ENCODE measurements at regions not wholly inside any gene's neighbourhood (a gene's known extent, or its start where the extent isn't known, plus 50 kb on each side); places are given as distances from the start of the nearest gene placed in this dataset.

DNA sequence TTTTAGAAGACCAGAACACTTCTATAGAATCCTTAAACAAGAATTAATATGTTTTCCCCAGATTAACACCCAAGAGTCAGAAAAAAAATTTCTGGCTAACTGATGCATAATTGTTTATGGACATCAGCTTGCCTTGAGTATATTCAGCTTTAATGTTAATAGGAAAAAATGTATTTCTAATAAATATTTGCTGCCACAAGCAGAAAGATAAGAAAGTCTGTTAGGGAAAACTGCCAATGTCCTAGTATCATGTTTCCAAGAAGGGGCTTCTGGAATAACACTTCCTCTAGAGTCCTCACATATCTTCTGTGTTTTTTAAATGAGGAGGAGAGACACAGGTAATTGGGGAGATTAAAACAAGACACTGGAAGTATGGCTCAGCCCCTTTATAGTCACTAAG, 202.1 kb upstream of the TET2 start:
- Histone ChIP-seq H3K4me3 (no peak overlapping the region), H3K27ac (no peak overlapping the region), H3K36me3 (no peaks in the 10 kb centered on the region), H3K4me1 (no peaks in the 10 kb centered on the region), H3K9me3 (no peaks in the 10 kb centered on the region), H3K27me3 (no peaks in the 10 kb centered on the region)
- TF ChIP-seq, protein P1, sequence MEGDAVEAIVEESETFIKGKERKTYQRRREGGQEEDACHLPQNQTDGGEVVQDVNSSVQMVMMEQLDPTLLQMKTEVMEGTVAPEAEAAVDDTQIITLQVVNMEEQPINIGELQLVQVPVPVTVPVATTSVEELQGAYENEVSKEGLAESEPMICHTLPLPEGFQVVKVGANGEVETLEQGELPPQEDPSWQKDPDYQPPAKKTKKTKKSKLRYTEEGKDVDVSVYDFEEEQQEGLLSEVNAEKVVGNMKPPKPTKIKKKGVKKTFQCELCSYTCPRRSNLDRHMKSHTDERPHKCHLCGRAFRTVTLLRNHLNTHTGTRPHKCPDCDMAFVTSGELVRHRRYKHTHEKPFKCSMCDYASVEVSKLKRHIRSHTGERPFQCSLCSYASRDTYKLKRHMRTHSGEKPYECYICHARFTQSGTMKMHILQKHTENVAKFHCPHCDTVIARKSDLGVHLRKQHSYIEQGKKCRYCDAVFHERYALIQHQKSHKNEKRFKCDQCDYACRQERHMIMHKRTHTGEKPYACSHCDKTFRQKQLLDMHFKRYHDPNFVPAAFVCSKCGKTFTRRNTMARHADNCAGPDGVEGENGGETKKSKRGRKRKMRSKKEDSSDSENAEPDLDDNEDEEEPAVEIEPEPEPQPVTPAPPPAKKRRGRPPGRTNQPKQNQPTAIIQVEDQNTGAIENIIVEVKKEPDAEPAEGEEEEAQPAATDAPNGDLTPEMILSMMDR (IDR thresholded peaks at IDR 0.05), result no peak
- intact Hi-C loops (cut with DNase I), result no loop called here
- DNase-seq (ENCODE audit: low spot score in 2 of 2), result no peak

DNA sequence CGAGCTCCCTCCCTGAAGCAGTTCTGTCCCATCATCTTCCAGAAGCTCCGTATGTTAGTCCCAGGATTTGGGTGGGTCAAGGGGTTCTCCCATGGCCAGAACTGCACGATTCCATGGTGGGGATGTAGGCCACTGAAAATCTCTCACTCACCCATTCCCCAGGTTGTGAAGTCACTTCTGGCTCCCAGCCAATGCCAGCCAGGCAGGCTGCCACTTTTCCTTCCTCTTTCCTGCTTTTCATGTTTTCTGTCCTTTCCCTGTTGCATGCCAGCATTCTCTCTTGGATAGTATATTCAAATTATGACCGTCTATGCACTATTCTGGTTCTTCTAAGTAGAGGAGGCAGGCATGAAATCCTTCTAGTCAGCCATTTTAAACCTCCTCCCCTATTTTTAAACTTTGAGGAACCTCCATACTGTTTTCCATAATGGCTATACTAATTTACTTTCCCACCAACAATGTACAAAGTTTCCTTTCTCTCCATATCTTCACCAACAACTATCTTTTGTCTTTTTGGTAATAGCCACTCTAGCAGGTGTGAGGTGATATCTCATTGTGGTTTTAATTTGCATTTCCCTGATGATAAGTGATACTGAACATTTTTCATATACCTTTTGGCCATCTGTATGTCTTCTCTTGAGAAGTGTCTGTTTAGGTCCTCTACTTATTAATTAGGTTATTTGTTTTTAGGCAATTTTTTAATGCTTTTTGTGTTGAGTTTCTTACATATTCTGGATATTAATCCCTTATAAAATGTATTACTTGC, 182.1 kb upstream of the TET2 start:
- Histone ChIP-seq H3K27ac (no peak overlapping the region), H3K36me3 (no peaks in the 10 kb centered on the region), H3K4me3 (no peak overlapping the region), H3K4me1 (no peaks in the 10 kb centered on the region), H3K9me3 (peaks cover 0 to 8% of the 10 kb centered on the region in 2 donors), H3K27me3 (no peaks in the 10 kb centered on the region)
- TF ChIP-seq, protein P1 (IDR thresholded peaks at IDR 0.05), result no peak
- no peak for DNase-seq (ENCODE audit: low spot score in 2 of 2)
- intact Hi-C loops (cut with DNase I), result no loop called here

DNA sequence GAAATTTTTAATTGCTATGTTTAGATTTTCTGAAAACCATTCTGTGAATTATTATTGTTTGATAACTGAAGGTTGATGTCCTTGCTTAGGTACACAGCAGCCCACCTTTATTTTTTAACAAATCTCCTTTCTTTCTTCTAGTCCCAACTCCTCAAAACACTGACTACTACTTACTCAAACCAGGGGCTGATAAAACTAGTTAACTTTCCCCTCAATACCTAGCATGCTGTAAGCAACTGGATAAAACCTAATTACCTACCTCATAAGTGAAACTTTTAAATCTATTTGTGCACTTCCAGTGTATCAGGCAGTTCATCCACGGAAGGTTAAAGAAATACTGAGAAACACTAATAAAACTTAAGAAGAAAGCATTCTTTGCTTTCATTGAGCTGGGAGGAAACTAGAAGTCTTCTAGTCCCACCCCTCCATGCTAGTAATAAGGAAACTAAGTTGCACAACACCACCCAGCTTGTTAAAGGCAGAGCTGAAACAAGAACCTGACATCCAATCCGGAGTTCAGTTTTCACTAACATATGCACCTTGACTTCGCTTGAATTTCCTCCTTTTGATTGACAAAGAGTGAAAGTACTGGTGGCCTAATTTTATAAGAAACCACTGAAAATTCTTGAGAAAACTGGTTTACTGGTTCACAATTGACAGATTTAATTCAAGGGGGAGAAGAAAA, 180.2 kb upstream of the TET2 start:
- Histone ChIP-seq H3K36me3 (no peaks in the 10 kb centered on the region), H3K9me3 (peaks cover 0 to 2% of the 10 kb centered on the region in 2 donors), H3K4me1 (no peaks in the 10 kb centered on the region), H3K4me3 (no peak overlapping the region), H3K27me3 (no peaks in the 10 kb centered on the region), H3K27ac (no peak overlapping the region)
- DNase-seq (ENCODE audit: low spot score in 2 of 2), result no peak
- intact Hi-C loops (cut with DNase I), result no loop called here
- TF ChIP-seq, protein P1 (IDR thresholded peaks at IDR 0.05), result no peak

DNA sequence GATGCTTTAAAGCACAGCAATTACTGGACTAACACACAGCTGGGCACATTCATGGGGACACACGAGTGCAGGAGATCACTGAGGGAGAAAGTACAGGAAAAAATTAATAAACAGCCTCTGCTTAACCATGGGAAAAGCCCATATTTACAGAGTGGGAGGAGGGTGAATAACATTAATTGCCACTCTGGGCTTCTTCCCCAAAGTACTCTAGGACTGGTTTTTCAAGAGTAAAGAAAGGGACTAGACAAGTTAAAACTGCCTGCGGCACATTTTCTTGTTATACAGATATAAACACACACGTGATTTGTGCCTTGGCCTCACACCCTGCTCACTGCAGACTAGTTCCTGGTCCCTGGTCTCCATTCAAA, 179.7 kb upstream of the TET2 start:
- H3K27ac ChIP-seq, result no peak overlapping the region
- TF ChIP-seq, protein P1 (IDR thresholded peaks at IDR 0.05), result no peak
- H3K4me3 ChIP-seq, result no peak overlapping the region
- no peak for DNase-seq (ENCODE audit: low spot score in 2 of 2)
- no peaks in the 10 kb centered on the region for H3K4me1 ChIP-seq
- H3K27me3 ChIP-seq, result no peaks in the 10 kb centered on the region
- intact Hi-C loops (cut with DNase I), result no loop called here
- H3K9me3 ChIP-seq, result no peaks in the 10 kb centered on the region
- H3K36me3 ChIP-seq, result no peaks in the 10 kb centered on the region

DNA sequence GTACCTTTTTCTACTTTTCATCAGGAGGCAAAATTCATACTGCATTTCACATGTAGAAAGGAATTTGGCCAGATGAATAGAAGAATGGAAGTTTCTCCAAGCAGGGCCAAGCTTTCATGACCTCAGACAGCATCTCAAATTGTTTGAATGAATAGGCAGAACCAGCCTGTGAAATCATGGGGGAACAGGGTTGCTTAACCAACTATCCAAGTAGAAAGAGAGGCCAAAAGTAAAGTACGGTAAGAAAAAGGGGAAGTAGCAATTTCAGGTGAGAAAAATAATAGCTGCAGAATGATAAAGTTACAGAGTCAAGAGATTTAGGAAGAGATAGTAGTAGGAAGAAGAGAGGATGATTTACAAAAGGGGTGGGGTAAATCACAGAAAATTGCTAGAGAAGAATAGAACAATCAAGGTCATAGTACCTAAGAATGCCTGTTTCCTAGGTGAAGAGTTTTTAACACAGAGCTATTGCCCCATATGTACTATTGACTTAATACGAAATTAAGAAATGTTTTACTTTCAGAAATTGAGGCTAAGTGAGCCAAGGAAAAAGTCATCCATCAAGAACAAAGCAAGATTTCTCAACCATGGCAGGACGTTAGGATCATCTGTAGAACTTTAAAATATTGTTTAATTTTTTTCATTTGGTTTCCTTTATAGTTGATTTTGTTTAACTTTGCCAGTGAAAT, 177.1 kb upstream of the TET2 start:
- TF ChIP-seq, protein P1 (IDR thresholded peaks at IDR 0.05), result no peak
- Histone ChIP-seq H3K27ac (no peak overlapping the region), H3K4me1 (no peaks in the 10 kb centered on the region), H3K27me3 (no peaks in the 10 kb centered on the region), H3K9me3 (no peaks in the 10 kb centered on the region), H3K4me3 (no peak overlapping the region), H3K36me3 (no peaks in the 10 kb centered on the region)
- DNase-seq (ENCODE audit: low spot score in 2 of 2), result no peak
- intact Hi-C loops (cut with DNase I), result no loop called here
